HG03095 (cell line): ENCODE measurements at regions not wholly inside any gene's neighbourhood (a gene's known extent, or its start where the extent isn't known, plus 50 kb on each side); places are given as distances from the start of the nearest gene placed in this dataset.
"Not testable (repeated sequence)": the region's sequence is repeated elsewhere in the genome, so short reads cannot be mapped to it uniquely, and the experiment has no call there.

Experiments
- ATAC-seq: cut with Tn5 transposase; IDR thresholded peaks from one replicate; pipeline ENCODE4 v1.9.1; 2021; ENCODE audit warnings: moderate library complexity; ENCODE audit not compliant: unreplicated experiment

DNA sequence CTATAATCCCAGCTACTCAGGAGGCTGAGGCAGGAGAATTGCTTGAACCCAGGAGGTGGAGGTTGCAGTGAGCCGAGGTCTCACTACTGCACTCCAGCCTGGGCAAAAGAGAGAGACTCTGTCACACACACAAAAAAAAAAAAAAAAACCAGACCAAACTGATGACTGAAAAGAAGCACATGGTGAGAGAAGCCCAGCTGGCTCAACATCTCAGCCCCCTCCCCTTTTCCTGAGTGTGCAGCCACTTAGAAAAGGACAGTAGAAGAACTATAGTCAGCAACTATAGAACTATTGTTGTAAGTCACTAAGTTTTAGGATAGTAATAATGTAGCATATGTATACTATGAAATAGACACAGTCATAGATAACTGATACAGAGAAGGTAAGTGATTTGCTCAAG is 87.2 kb upstream of the RALGPS2 start:
- no peak for ATAC-seq

DNA sequence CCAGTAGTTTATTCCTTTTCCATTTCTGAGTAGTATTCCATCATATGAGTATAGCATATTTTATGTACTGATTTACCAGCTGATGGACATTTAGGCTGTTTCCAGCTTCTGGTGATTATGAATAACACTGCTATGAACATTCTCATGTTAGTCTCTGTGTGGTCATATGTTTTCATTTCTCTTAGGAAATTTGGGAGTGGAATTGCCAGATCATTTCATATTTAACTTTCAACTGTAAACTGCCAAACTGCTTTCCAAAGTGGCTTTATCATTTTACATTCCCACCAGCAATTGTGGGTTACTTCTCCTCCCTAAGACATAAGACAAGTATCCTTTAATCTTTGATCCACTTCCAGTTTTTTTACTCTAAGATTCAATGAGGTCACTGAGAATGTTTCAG is 85.7 kb upstream of the RALGPS2 start:
- no peak for ATAC-seq

DNA sequence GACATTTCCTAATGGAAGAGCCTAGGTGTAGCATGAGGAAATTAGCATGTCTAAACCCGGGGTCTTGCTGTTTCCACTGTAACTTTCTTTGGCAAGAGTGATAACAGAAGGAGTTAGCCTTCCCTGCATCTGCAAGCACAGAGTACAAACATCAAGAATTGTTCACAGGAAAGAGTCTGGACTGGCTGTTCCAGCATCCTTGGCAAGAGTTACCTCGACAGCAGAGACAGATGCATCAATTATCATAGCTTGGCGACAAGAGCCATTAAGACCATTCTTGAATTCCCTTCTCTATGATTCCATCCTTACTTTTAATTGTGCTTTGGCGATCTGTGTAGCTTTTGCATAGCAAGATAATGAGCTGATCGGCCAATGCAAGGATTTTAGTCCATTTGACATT is 82.8 kb upstream of the RALGPS2 start:
- ATAC-seq: no peak

DNA sequence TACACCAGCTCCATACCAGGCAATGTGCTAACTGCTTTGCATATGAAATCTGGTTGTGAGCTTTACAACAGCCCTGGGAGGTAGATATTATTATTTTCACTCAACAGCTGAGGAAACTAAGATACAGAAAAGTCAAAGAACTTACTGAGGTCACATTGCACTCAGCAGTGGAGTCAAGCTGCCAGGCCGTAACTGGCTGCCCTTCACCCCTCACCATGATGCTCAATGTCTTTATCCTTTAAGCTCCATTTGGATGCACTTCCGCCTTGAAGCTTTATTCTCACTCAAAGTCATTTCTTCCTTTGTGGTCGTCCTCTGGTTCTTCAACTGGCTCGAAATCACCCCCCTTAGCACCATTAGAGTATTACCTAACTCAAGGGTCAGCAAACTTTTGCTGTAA is 81.7 kb upstream of the RALGPS2 start:
- no peak for ATAC-seq

DNA sequence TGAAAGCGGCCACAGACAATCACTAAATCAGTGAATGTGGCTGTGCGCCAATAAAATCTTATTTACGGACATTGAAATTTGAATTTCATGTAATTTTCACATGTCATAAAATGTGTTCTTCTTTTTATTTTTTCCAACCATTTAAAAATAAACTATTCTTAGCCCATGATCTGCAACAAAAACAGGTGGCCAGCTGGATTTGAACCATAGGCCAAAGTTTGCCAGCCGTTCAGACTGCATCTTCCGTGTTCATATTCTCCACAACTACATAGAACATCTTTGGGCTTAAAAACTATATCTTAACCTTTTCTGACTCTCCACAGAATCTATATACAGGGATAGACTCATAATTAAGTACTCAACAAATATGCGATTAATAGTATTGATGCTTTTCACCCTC is 81.2 kb upstream of the RALGPS2 start:
- no peak for ATAC-seq

DNA sequence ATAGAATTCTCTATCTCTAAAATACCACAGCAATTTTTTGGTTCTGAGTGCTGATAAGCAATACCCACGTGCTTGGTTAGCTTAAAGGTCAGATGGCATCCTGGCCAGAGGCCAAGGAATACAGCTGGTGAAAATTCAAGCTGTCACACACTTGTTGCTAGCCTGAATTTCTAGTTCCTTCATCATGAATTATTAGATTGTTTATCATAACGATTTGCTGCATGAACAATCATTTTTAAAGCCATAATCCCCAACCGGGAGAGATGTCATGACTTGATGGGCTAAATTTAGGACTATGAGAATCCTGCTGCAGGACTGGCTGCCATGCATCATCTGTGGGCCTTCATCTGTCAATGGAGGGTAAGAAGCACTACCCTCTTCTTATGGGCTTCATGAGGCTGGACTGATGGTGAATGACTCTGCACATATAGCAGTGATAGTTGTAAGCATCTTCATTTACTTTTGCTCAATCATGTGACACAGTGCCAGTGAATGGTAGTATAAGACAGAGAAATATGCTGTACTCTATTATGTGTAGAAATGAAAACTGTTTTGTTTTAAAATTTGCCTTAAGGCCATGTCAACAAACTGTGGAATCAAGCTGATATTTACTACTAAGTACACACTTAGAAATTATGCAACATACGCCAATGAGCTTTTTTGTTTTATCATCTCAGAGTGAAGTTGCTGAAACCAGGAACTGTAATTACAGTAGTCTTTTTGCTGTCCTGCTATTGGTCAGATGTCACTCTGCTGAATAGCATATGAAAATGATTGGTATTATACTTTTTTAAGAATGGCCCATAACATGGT is 80.5 kb upstream of the RALGPS2 start:
- no peak for ATAC-seq

DNA sequence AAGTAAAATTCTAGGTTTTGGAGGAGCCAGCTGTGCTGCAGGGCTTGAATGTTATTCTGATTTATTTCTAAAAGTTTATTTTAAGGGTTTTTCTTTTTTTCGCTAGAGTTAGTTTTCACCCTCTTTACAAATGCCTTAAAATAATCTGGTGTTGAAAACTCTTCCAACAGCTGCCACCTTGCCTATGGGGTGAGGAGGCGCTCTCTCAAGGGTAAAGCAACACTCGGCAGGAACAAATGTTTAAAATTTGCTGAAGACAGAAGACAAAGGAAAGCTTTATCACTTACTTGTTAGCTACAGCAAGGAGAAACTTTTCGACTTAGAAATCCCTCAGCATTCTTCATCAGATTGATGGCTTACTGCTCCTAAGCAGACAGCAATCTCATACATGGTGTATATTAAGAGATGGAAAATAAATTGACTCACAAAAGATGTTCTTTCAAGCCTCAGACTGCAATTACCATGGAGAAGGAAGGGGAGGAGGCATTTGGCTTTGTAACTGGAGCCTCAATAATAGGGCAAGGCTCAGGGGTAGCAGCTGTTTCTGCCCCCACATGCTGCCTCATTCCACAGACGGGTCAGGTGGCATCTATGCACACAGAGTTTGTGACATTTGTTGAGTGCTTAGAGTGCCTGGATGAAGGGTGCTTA is 79.8 kb upstream of the RALGPS2 start:
- no peak for ATAC-seq

DNA sequence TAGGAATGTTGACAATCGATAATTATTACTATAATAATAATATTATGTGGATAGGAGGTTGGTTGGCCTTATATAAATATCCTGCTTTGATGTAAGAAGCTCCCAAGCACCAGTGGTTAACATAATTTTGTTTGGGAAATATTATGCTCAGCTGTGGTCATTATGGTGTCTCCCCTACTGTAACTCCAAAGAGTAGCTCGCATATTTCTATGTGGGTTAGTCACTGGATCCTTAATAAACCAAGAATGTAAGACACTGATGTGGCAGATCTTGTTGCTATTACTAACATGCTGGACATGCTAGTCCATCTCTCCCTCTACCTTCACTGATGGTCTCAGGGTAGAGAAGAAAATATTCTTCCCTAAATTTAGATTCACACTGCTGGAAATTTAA is 79.2 kb upstream of the RALGPS2 start:
- ATAC-seq: no peak

DNA sequence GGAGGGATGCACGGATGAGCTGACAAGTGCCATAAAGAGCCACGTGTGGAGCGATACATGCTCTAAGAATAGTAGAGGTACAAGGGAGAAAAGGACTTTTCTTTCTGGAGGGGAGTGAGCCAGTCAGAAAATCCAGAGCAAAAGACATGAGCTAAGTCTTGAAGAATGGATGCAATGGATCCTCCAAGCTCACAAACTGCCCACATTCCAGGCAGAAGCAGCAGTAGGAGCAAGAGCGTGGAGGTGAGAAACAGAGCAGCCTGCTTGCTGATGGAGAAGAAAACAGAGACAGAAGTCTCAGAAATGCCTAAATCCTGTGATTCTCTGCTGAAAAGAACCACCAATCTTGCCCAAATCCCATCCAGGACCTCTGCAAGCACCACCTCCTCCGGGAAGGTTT is 78.2 kb upstream of the RALGPS2 start:
- ATAC-seq: no peak

DNA sequence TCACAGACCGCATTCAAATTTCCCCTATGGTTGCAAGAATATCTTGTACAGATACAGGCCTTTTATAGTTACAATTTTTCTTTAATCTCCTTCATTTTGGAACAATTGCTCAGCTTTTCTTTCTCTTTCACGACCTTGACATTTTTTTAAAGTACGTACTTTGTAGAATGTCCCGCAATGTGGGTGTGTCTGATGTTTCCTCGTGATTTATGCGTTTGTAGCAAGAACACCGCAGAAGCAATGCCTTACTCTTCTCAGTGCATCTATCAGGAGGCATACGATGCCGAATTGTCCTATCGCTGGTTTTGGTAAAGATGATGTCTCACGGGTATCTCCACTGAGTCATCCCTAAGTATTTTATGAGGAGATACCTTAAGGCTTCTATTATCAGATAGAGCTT is 76.9 kb upstream of the RALGPS2 start:
- ATAC-seq: no peak

DNA sequence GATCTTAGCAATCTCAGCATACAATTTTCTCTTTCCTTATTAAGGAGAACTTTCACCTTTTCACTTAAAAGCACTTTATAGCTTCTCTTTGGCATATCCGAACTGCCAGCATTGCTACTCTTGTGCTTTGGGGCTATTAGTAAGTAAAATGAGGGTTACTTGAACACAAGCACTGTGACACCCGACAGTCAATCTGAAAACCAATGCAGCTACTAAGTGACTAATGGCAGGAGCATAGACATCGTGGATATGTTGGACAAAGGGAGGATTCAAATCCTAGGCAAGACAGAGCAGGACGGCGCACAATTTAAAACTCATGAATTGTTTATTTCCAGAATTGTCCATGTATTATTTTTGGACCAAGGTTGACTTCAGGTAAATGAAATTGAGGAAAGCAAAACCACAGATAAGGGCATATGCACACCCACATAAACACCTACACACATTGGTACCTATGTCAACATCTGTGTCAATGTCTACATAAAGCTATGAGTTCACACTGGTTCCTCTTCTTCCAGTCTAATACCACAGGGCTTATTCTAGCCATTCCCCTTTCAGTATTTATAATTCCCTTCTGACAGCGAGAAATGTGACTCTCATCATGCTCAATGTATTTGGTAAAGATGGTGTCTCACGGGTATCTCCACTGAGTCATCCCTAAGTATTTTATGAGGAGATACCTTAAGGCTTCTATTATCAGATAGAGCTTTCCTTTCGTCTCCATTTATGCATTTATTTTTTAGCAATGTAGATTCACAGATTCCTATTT is 75.3 kb upstream of the RALGPS2 start:
- ATAC-seq: no peak

DNA sequence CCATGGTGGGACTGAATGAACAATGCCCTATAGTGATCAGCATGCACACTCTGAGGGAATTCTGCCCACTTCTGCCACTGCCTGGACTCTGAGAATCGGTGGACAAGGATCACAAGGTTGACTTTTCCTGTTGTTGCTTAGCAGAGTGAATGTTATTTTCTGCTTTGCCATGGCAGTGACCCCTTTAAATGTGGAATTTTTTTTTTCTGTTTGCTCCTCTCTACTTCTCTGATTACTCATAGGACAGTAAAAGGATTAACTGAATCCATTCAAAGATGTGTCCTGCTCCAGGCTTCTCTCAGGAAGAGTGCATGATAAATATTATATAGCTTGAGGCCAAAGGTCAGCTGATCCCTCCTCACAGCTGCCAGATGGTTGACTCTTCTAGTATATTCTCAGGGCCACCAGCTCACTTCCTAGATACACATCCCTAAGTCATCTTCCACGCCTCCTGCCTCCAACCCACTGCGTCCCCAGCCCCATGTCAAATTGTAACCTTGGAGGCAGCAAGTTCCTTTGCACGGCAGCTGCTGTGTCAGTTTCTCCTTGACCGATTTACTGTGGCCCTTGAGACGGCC is 74.0 kb upstream of the RALGPS2 start:
- ATAC-seq: no peak

DNA sequence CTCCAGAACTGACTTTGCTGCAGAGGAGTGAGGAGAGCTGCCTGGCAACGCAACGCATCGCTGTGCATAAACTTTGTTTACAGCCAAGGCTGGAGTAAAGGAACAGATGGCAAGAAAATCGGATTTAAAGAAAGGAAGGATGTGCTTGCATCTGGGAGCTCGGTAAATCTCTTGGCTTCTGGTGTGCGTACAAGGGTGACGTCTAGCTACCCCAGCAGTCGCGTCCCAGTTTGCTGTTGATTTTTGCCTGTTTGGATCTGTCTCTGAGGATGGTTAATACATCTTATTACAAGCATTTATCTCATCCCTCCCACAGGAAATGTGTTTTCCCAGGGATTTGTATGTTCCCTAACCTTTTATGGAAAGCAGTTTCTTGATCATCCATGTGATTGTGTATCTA is 73.3 kb upstream of the RALGPS2 start:
- ATAC-seq: no peak

DNA sequence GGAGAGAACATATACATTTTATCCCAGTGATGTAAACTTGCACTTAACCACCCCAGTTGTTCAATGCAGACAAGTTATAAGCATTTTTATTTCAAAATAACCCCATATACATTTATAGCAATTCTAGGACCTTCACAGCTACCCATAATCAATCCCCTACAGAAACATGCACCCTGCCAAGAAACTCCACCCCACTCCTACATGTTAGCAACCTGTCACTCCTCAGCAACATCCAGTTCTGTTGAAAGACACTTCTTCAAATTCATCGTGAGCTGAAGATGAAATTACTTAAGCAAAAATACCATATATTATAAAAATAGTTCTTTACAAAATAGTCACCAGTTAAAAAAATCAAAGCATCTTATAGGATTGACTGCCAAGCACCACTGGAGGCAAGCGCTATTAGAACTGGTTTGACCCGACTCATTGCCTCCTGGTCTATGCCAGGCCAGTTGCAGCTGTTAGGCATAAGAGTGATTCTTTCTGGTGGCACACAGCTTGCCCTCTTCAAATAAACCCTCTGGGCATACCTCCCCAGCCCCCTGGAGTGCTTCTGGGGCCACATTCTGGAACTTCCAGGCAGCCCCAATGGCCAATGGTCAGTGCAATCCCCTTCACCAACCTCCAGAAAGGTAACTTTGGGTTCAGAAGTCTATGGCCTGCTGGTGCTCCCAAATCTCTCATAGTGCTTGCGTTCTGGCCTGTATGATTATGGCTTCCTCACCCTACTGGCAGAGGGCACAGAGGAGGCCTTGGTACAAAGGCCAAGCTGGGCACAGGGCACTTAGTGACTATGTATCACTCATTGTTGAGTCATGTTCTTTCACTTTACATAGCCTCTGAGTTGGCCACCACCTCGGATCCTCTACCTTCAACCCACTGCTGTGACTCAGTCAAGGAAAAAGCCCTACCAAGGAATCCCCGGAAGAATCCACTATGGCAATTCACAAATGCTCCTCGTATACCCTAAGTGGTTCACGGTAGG is 72.2 kb upstream of the RALGPS2 start:
- ATAC-seq: no peak

DNA sequence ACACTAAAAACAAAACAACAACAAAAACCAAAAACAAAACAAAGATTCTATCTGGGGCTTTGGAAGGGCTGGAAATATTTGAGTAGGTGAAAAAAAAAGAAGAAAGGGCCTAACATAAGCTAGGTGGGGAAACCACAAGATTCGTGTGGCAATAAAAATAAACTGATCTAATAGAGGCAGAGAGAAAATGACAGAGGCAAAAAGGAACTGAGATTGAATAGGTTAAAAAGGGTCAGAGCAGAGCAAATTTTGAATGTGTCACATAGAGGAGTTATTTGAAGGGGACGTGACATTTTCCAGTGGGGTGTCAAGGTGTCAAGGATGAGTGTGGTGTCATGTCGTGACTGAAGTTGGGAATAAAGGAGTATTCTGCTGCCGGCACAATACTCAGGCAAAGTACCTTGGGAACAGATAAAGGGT is 65.2 kb upstream of the RALGPS2 start:
- peak; percentile 70 for ATAC-seq

DNA sequence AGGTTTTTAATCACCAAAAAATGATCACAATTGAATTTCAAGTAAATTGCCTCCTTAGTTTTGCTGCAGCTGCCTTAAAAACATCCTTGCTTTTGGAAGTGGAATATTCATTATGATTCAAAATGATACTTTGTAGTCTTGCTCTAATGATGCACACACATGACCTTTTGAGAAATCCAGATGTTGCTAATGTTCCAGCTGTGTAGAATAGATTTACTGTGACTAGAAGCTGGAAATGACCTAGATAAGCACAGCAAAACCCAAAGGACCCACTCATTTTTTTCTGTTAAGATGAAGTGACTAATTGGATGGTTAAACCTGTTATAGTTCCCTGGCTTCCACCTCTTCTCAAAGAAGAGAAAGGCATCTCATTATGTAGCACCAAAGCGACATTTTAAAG is 64.6 kb upstream of the RALGPS2 start:
- ATAC-seq: no peak

DNA sequence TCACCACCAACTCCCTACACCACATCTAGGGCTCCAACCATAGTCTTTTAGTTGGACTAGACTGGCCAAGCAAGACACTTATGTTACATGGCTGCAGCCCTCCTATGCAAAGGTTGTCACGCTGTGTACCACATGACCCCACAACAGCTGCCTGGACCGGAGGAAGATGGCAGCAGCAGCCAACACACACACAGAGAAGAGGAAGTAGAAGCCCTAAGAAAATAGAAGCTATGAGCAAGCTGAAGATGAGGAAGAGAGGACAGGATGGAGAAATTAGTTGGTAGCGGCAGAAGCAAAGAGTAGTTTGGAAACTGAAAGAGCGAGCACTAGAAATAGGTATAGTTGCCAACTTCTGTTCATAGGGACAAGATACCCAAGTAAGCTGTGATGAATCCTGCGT is 60.8 kb upstream of the RALGPS2 start:
- peak; percentile 72 for ATAC-seq

DNA sequence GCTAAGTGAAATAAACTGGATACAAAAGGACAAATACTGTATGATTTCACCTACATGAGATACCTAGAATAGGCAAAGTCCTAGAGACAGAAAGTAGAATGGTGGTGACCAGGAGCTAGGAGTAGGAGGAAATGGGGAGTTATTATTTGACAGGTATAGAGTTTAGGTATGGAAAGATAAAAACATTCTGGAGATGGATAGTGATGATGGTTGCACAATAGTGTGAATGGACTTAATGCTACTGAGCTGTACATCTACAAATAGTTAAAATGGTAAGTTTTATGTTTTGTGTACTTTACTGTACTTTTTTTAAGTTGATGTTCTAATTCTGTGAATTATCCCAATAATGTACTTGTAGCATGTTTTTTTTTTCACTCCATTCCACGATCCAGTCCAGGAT is 59.5 kb upstream of the RALGPS2 start:
- ATAC-seq: no peak

DNA sequence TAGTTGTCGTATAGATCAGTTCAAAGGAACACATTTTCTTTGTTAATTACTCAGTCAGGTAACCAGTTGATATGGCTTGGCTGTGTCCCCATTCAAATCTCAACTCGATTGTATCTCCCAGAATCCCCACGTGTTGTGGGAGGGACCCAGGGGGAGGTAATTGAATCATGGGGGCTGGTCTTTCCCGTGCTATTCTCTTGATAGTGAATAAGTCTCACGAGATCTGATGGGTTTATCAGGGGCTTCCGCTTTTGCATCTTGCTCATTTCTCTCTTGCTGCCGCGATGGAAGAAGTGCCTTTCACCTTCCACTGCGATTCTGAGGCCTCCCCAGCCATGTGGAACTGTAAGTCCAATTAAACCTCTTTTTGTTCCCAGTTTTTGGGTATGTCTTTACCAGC is 58.2 kb upstream of the RALGPS2 start:
- not testable (repeated sequence) for ATAC-seq

DNA sequence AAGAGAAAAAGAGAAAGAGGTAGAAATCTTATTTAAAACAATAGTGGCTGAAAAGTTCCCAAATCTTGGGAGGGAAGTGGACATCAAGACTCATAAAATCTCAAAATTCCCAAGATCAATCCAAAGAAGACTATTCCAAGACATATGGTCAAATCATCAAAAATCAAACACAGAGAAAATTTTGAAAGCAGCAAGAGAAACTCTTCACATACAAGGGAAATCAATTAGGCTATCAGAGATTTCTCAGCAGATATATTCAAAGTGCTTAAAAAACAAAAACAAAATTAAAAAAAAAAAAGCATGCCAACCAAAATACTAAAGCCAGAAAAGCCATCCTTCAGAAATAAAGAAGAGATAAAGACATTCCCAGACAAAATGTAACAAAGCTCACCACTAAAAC is 52.6 kb upstream of the RALGPS2 start:
- ATAC-seq: no peak
